Spinal cord (tissue), 9 donors: ENCODE measurements at regions not wholly inside any gene's neighbourhood (a gene's known extent, or its start where the extent isn't known, plus 50 kb on each side); places are given as distances from the start of the nearest gene placed in this dataset.
A peak's percentile ranks its signal among the peaks of the same experiment; 100 is the strongest.

Experiments used
- DNase-seq, 6 donors: peaks; one replicate each; pipeline versions ENCODE4 v3.0.0 to v3.0.0-alpha.2; 2013 to 2015; ENCODE audit warnings: low spot score in 6 of 6, low read depth in 4 of 6
- H3K27ac ChIP-seq: one replicate; pipeline ENCODE4 v1.5.1; 2013; ENCODE audit warnings: low read depth, low read length, control low read depth
- H3K27me3 ChIP-seq: one replicate; pipeline ENCODE4 v1.6.1; 2013; ENCODE audit warnings: low read length; ENCODE audit not compliant: control insufficient read depth, insufficient read depth
- H3K36me3 ChIP-seq: one replicate; pipeline ENCODE4 v1.6.1; 2013; ENCODE audit warnings: low read length; ENCODE audit not compliant: control insufficient read depth, insufficient read depth
- H3K4me1 ChIP-seq: one replicate; pipeline ENCODE4 v1.6.1; 2013; ENCODE audit warnings: low read length; ENCODE audit not compliant: control insufficient read depth, insufficient read depth
- H3K4me3 ChIP-seq: one replicate; pipeline ENCODE4 v1.5.1; 2013; ENCODE audit warnings: low read depth, low read length, control low read depth
- H3K9me3 ChIP-seq: one replicate; pipeline ENCODE4 v1.6.1; 2013; ENCODE audit warnings: low read length; ENCODE audit not compliant: control insufficient read depth, insufficient read depth
- WGBS: methylation state at CpG from one replicate; pipeline ENCODE4 v1.1.5; 2013; ENCODE audit warnings: missing lambda C conversion rate; ENCODE audit not compliant: insufficient coverage; 5-methylcytosine and 5-hydroxymethylcytosine counted together
- donor health status: healthy.

DNA sequence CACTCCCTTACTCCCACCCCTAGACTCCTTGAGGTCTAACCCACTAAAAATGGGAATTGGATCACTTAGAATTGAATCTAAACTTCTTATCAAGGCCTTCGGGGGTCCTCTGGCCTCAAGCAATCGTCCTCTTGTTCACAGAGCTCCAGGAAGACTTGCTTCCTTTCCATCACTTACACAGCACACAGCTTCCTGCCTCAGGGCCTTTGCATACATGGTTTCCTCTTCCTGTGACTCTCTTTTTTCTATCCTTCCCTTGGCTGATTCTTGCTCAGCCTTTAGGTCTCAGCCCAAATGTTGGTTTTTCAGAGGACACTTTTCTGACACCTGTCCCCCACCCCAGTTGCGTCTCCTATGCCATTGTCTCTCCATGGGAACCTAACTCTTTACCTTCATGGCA is 50.0 kb upstream of the ALDH1B1 start:
- no peaks in the 10 kb centered on the region for H3K9me3 ChIP-seq
- no peaks in the 10 kb centered on the region for H3K27me3 ChIP-seq
- no peaks in the 10 kb centered on the region for H3K36me3 ChIP-seq
- H3K4me3 ChIP-seq = no peak overlapping the region
- DNase-seq = no peak
- 76% methylated on average over 3 of the region's 3 CpGs for WGBS
- H3K4me1 ChIP-seq = peaks cover 15% of the 10 kb centered on the region
- H3K27ac ChIP-seq = no peak overlapping the region

DNA sequence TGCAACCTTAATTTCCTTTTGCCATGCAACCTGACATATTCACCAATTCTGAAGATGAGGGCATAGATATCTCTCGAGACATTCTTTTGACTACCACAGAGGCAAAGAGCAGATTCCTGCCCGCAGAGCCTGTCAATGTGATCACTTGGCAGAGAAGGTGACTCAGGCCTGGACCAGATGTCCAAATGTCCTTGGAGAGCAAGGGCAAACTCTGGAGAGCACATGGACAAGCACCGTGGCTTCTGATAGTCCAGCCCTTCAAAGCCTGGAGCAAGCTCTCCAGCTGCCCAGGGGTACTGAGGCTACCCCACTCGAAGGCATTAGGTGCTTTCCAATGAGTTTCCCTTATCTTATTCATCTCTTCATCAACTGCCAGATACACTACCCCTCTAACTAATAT is 50.4 kb upstream of the ALDH1B1 start:
- H3K36me3 ChIP-seq = no peaks in the 10 kb centered on the region
- H3K4me3 ChIP-seq = no peak overlapping the region
- H3K9me3 ChIP-seq = no peaks in the 10 kb centered on the region
- WGBS = 93% methylated on average over 4 of the region's 4 CpGs
- DNase-seq = no peak
- H3K4me1 ChIP-seq = peaks cover 12% of the 10 kb centered on the region
- no peak overlapping the region for H3K27ac ChIP-seq
- H3K27me3 ChIP-seq = no peaks in the 10 kb centered on the region

DNA sequence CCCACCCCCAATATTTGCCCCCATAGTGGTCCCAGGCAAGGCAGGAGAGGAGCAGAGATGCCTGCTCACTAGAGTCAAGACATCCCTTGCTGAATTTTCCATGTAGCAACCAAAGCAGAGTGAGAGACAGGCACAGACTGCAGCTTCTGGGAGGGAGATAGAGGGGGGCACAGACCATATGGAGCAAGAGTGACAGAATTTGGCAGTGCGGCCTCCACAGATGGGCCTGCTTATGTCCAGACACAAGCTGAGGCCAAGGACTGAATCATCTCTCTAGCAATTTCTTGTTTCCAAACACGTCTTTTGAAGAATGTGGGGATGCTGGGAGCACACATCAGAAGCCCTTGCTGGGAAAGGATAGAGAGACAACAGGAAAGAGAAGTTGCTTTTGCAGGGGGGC is 53.0 kb upstream of the ALDH1B1 start:
- H3K9me3 ChIP-seq = no peaks in the 10 kb centered on the region
- H3K27me3 ChIP-seq = no peaks in the 10 kb centered on the region
- no peak overlapping the region for H3K4me3 ChIP-seq
- 86% methylated on average over 2 of the region's 2 CpGs for WGBS
- no peak overlapping the region for H3K27ac ChIP-seq
- H3K4me1 ChIP-seq = peaks cover 5% of the 10 kb centered on the region
- H3K36me3 ChIP-seq = no peaks in the 10 kb centered on the region
- peak in 2 of 6 donors; percentile 28 to 96 for DNase-seq

DNA sequence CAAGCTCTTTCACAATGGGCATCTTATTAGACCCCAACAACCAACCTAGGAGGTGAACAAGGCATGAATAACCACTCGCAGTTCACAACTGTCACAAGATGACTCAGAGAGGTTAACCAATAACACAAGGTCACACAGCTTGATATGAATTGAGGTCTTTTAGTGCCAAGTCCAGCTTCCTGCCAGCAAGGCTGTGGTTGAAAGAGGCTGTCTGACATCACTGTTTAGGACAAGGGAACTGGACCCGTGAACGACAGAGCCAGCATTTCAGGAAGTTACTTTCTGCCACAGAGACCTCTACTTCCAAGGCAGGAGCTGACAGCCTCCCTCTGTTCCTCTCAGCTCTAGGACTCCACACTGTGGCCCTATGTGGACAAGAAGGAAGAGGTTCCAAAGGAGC is 53.4 kb upstream of the ALDH1B1 start:
- Histone ChIP-seq H3K27ac (no peak overlapping the region), H3K4me1 (peaks cover 5% of the 10 kb centered on the region), H3K27me3 (no peaks in the 10 kb centered on the region), H3K9me3 (no peaks in the 10 kb centered on the region), H3K36me3 (no peaks in the 10 kb centered on the region), H3K4me3 (no peak overlapping the region)
- no CpG with 5 or more reads among the region's 3 CpGs for whole genome bisulfite sequencing
- DNase-seq = no peak

DNA sequence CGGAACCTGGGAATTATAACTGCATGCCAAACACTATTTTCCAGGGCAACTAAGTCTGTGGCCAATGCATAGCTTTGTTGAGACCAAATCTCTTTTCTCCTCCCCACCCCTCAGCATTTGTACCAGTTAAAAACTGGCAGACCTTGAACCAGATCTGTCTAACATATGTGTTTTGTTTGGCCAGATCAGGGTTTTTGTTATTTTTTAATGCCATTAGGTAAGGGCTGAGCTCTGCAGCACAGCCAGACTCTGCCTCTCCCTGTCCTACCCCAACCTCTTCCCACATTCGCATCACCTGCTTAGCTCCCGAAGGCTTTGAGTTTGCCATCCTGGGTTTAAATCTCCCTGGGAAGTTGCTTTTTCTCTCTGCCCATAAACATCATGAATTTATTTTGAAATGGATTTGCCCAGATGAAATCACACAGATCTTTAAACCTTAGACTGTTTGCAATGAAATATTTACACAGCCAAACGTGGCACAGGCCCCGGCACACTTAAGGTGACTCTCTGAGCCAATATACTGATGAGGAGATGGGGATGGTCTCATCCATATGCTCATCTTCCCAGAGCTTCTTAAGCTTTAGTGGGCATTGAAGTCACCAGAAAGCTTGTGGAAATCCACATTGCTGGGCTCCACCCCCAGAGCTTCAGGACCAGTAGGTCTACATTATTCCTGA is 54.0 kb upstream of the ALDH1B1 start:
- 89% methylated on average over 1 of the region's 5 CpGs for WGBS
- Histone ChIP-seq H3K27ac (no peak overlapping the region), H3K4me3 (no peak overlapping the region), H3K27me3 (no peaks in the 10 kb centered on the region), H3K36me3 (no peaks in the 10 kb centered on the region), H3K4me1 (peaks cover 5% of the 10 kb centered on the region), H3K9me3 (no peaks in the 10 kb centered on the region)
- DNase-seq = peak in 1 of 6 donors; percentile 63

DNA sequence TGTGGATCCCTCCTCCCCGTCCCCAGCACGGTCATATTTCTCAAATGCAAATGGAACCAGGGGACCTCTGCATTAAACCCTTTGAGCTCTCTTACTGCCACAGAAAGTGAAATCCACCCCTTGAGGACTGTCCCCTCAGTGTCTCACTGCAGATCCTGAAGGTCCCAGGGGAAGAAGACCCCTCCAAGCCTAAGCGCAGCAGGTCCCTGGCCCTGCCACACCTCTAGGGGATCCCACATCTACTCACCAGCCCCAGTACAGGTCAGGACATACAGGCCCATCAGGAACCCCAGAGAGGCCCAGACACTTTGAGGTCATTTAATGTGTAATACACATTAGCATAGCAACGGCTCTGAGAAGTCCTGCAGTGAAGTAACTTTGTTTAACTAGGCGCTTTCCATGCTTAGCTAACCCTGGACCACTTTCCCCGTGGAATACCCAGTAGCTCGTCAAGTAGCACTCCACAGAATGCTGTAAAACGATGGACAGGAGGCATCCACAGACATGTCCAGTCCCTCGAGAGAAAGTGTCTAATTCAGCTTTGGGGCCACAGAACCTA is 54.7 kb upstream of the ALDH1B1 start:
- no peak for DNase-seq
- H3K4me3 ChIP-seq = no peak overlapping the region
- H3K9me3 ChIP-seq = no peaks in the 10 kb centered on the region
- H3K36me3 ChIP-seq = no peaks in the 10 kb centered on the region
- no peaks in the 10 kb centered on the region for H3K27me3 ChIP-seq
- 84% methylated on average over 9 of the region's 9 CpGs for WGBS
- no peak overlapping the region for H3K27ac ChIP-seq
- peaks cover 5% of the 10 kb centered on the region for H3K4me1 ChIP-seq

DNA sequence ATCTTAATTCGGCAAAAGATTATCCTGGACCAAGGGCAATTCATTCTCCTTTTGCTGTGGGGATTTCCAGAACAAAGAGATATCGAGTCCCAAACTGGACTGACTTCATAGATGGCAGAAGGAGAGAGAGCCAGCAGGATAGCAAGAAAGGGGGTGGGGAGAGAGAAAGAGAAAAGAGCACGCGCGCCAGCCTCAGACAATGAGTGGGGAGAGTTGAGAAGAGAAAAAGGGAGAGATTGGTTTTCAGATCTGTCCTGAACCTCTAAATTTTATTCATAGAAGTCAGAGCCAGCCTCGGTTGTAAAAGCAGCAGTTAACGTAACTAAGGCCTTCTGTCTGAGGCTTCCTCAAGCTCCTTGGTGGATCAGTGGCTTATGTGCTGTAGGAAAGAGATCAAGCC is 55.3 kb upstream of the ALDH1B1 start:
- Histone ChIP-seq H3K36me3 (no peaks in the 10 kb centered on the region), H3K4me1 (peaks cover 5% of the 10 kb centered on the region), H3K27me3 (no peaks in the 10 kb centered on the region), H3K27ac (no peak overlapping the region), H3K4me3 (no peak overlapping the region), H3K9me3 (no peaks in the 10 kb centered on the region)
- WGBS = 75% methylated on average over 4 of the region's 7 CpGs
- peak in 1 of 6 donors; percentile 76 for DNase-seq

DNA sequence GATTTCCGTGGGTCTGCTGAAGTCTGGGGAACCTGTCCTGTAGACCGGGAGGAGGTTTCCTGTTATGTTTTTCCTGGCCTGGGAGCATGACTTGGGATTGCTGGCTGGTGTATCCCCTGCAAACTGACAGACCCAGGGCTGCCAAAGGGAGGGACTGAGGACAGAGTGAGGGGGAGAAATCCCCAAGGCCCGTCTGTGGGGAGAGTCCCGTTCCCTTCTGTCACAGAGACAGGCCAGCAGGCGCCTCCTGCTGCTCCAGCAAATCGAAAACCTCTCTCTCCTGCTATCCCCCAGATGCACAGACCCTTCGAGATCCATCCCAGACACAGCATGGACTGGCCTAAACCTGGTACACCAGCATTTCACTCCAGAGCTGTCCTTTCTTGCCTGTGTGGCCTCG is 56.2 kb upstream of the ALDH1B1 start:
- peak in 1 of 6 donors; percentile 88 for DNase-seq
- H3K27ac ChIP-seq = no peak overlapping the region
- WGBS = 66% methylated on average over 7 of the region's 8 CpGs
- no peaks in the 10 kb centered on the region for H3K9me3 ChIP-seq
- no peak overlapping the region for H3K4me3 ChIP-seq
- H3K4me1 ChIP-seq = peaks cover 5% of the 10 kb centered on the region
- H3K27me3 ChIP-seq = no peaks in the 10 kb centered on the region
- no peaks in the 10 kb centered on the region for H3K36me3 ChIP-seq

DNA sequence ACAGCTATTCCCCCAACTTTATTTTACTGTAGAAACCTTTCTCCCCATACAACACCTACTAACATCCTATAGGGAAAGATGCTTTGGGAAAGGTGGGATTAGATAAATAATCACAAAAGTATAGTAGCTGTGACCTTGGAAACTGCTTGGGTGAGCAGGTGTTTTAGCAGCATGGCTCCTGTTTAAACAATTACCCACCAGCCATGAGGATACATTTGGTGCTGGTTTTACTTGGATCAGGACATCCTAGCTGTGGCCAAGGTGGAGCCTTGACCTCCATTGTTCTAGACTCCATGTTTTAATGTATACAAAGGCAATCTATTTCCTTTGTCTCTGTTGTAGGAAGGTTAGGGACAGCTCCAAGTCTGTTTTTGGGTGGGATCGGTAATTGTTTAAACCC is 56.8 kb upstream of the ALDH1B1 start:
- Histone ChIP-seq H3K27ac (no peak overlapping the region), H3K36me3 (no peaks in the 10 kb centered on the region), H3K27me3 (no peaks in the 10 kb centered on the region), H3K9me3 (no peaks in the 10 kb centered on the region), H3K4me3 (no peak overlapping the region), H3K4me1 (peaks cover 5% of the 10 kb centered on the region)
- no peak for DNase-seq
- 100% methylated on average over 1 of the region's 1 CpG for WGBS

DNA sequence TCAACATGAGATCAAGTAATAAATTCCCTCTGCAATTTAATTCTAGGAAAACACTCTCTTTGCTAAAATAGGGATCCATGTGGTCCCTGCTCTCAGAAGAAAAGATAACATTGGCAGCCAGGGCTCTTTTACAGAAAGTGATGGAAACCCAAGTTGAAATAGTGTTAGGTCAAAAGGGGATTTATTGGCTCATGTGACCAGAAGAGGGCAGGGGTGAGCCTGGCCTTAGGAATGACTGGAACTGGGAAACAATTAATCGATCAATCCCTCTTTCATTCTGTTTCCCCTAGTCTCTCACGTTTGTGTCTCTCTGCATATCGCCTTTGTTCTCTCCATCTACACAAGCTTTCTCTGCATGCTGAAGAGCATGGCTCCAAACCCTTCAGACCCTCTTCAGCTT is 58.3 kb upstream of the ALDH1B1 start:
- Histone ChIP-seq H3K27ac (no peak overlapping the region), H3K27me3 (no peaks in the 10 kb centered on the region), H3K4me1 (peaks cover 5% of the 10 kb centered on the region), H3K36me3 (no peaks in the 10 kb centered on the region), H3K9me3 (no peaks in the 10 kb centered on the region), H3K4me3 (no peak overlapping the region)
- WGBS = 10% methylated on average over 2 of the region's 3 CpGs
- DNase-seq = no peak
